GM23248 (cell line): ENCODE measurements at regions not wholly inside any gene's neighbourhood (a gene's known extent, or its start where the extent isn't known, plus 50 kb on each side); places are given as distances from the start of the nearest gene placed in this dataset.

Experiments
- DNase-seq: peaks from one replicate; pipeline ENCODE4 v3.0.0-alpha.2; 2015
- H2AFZ ChIP-seq: fragments of 200-600 bp; sonication (generic); 2 replicates; pipeline ENCODE4 v1.6.1; 2016; ENCODE audit warnings: antibody characterized with exemption
- H3F3A ChIP-seq: fragments of 200-600 bp; sonication (generic); 2 replicates; pipeline ENCODE4 v1.6.1; 2016; ENCODE audit warnings: mild to moderate bottlenecking, antibody characterized with exemption, mixed run types; ENCODE audit not compliant: insufficient read depth
- H3K27ac ChIP-seq: fragments of 200-600 bp; sonication (generic); 2 replicates; pipeline ENCODE4 v1.5.1; 2016; ENCODE audit warnings: mild to moderate bottlenecking
- H3K27me3 ChIP-seq: fragments of 200-600 bp; sonication (generic); replicated peaks from 2 replicates; pipeline ENCODE4 v1.6.1; 2016; ENCODE audit warnings: mild to moderate bottlenecking; ENCODE audit not compliant: insufficient read depth
- H3K36me3 ChIP-seq: fragments of 200-600 bp; sonication (generic); 2 replicates; pipeline ENCODE4 v1.6.1; 2016; ENCODE audit warnings: low read depth, mild to moderate bottlenecking
- H3K4me1 ChIP-seq: fragments of 200-600 bp; sonication (generic); 2 replicates; pipeline ENCODE4 v1.6.1; 2016; ENCODE audit warnings: mild to moderate bottlenecking; ENCODE audit not compliant: insufficient read depth
- H3K4me2 ChIP-seq: fragments of 200-600 bp; sonication (generic); one replicate; pipeline ENCODE4 v1.6.1; 2016; ENCODE audit warnings: mild to moderate bottlenecking; ENCODE audit not compliant: unreplicated experiment
- H3K4me3 ChIP-seq: fragments of 200-600 bp; sonication (generic); 2 replicates; pipeline ENCODE4 v1.5.1; 2016; ENCODE audit warnings: mild to moderate bottlenecking
- H3K79me2 ChIP-seq: fragments of 200-600 bp; sonication (generic); 2 replicates; pipeline ENCODE4 v1.6.1; 2016; ENCODE audit warnings: mild to moderate bottlenecking; ENCODE audit not compliant: insufficient read depth
- H3K9ac ChIP-seq: fragments of 200-600 bp; sonication (generic); 2 replicates; pipeline ENCODE4 v1.6.1; 2016; ENCODE audit warnings: mild to moderate bottlenecking
- H3K9me2 ChIP-seq: fragments of 200-600 bp; sonication (generic); 2 replicates; pipeline ENCODE4 v1.6.1; 2016; ENCODE audit warnings: mixed run types, mild to moderate bottlenecking, moderate library complexity; ENCODE audit not compliant: insufficient read depth
- H3K9me3 ChIP-seq: fragments of 200-600 bp; sonication (generic); one replicate; pipeline ENCODE4 v1.6.1; 2017; ENCODE audit warnings: low read depth
- H4K20me1 ChIP-seq: fragments of 200-600 bp; sonication (generic); 2 replicates; pipeline ENCODE4 v1.6.0; 2016; ENCODE audit not compliant: insufficient read depth
- EZH2 ChIP-seq: fragments of 200-600 bp; sonication (generic); IDR thresholded peaks from 2 replicates; pipeline ENCODE4 v1.6.1; 2018; ENCODE audit warnings: antibody characterized with exemption, mild to moderate bottlenecking; ENCODE audit not compliant: insufficient read depth, poor library complexity, severe bottlenecking
- EZH2phosphoT487 ChIP-seq: fragments of 200-600 bp; sonication (generic); IDR thresholded peaks from 2 replicates; pipeline ENCODE4 v1.6.1; 2018; ENCODE audit warnings: antibody characterized with exemption, moderate library complexity, mild to moderate bottlenecking, low read depth; ENCODE audit not compliant: insufficient read depth
- WGBS, 2 experiments: methylation state at CpG; one replicate each; pipeline ENCODE4 v1.1.6; 2015 to 2017; ENCODE audit warnings: low lambda C conversion rate in 2 of 2, low coverage in 1 of 2; ENCODE audit errors: missing lambda C conversion rate in 2 of 2; 5-methylcytosine and 5-hydroxymethylcytosine counted together
- in situ Hi-C: fragments of 300-500 bp; cut with MboI; formaldehyde crosslinking; loops from 2 replicates; pipeline ENCODE4 v1.15.0; 2020

- H4K20me1 ChIP-seq = no peaks in the 10 kb centered on the region
- H3K36me3 ChIP-seq = no peaks in the 10 kb centered on the region
- no peak overlapping the region for H2AFZ ChIP-seq
- in situ Hi-C loops = no loop called here
- H3K27ac ChIP-seq = no peak overlapping the region
- H3K9me2 ChIP-seq = no peaks in the 10 kb centered on the region
- no peaks in the 10 kb centered on the region for H3K9me3 ChIP-seq
- DNase-seq = no peak
- no peak for TF ChIP-seq EZH2
- no peak overlapping the region for H3K9ac ChIP-seq
- H3K4me2 ChIP-seq = no peak overlapping the region
- H3K4me3 ChIP-seq = no peak overlapping the region
- no peaks in the 10 kb centered on the region; the same call in none of the 2 replicates for H3K27me3 ChIP-seq
- no peaks in the 10 kb centered on the region for H3K4me1 ChIP-seq
- H3F3A ChIP-seq = no peaks in the 10 kb centered on the region
- WGBS, 2 experiments = 45 to 49% methylated on average over 10 of the region's 10 CpGs
- no peaks in the 10 kb centered on the region for H3K79me2 ChIP-seq
These were observed 144.1 kb upstream of the IGSF21 start for GRCh38 chr1:17963513-17963912.

GRCh38 chr1:17965515-17966100, 142.0 kb upstream of the IGSF21 start:
- TF ChIP-seq EZH2 = no peak
- no peak for TF ChIP-seq EZH2phosphoT487
- no peaks in the 10 kb centered on the region for H3K36me3 ChIP-seq
- no peaks in the 10 kb centered on the region; the same call in 1 of the 2 replicates for H3K27me3 ChIP-seq
- H3K4me3 ChIP-seq = no peak overlapping the region
- H3K9me3 ChIP-seq = no peaks in the 10 kb centered on the region
- WGBS, 2 experiments = 41 to 44% methylated on average over 5 of the region's 5 CpGs
- H3K9me2 ChIP-seq = no peaks in the 10 kb centered on the region
- no peak overlapping the region for H2AFZ ChIP-seq
- no peaks in the 10 kb centered on the region for H3K79me2 ChIP-seq
- no peak overlapping the region for H3K27ac ChIP-seq
- no peaks in the 10 kb centered on the region for H3F3A ChIP-seq
- no peak overlapping the region for H3K9ac ChIP-seq
- H3K4me1 ChIP-seq = no peaks in the 10 kb centered on the region
- no peak for DNase-seq
- no peak overlapping the region for H3K4me2 ChIP-seq
- in situ Hi-C loops = no loop called here
- no peaks in the 10 kb centered on the region for H4K20me1 ChIP-seq

- Histone ChIP-seq H3F3A (no peaks in the 10 kb centered on the region), H3K27ac (no peak overlapping the region), H3K9ac (no peak overlapping the region), H3K79me2 (no peaks in the 10 kb centered on the region), H3K4me2 (no peak overlapping the region), H3K27me3 (no peaks in the 10 kb centered on the region; the same call in 1 of the 2 replicates), H3K4me1 (no peaks in the 10 kb centered on the region), H3K4me3 (no peak overlapping the region), H3K36me3 (no peaks in the 10 kb centered on the region), H3K9me2 (no peaks in the 10 kb centered on the region), H4K20me1 (no peaks in the 10 kb centered on the region), H3K9me3 (no peaks in the 10 kb centered on the region), H2AFZ (no peak overlapping the region)
- 13 to 22% methylated on average over 6 to 7 of the region's 7 CpGs for WGBS, 2 experiments
- TF ChIP-seq EZH2phosphoT487 = no peak
- TF ChIP-seq EZH2 = no peak
- in situ Hi-C loops = no loop called here
- DNase-seq = peak; percentile 6
These were observed 141.3 kb upstream of the IGSF21 start for GRCh38 chr1:17966341-17966740.

GRCh38 chr1:17967623-17968255, 139.9 kb upstream of the IGSF21 start:
- H3K9ac ChIP-seq = no peak overlapping the region
- no peaks in the 10 kb centered on the region for H3K9me2 ChIP-seq
- no peaks in the 10 kb centered on the region for H4K20me1 ChIP-seq
- no peak overlapping the region for H3K4me3 ChIP-seq
- no peak overlapping the region for H3K27ac ChIP-seq
- no peaks in the 10 kb centered on the region for H3K79me2 ChIP-seq
- TF ChIP-seq EZH2 (no peak), EZH2phosphoT487 (no peak)
- no peaks in the 10 kb centered on the region for H3K4me1 ChIP-seq
- no peak overlapping the region for H2AFZ ChIP-seq
- no peak for DNase-seq
- no peaks in the 10 kb centered on the region for H3F3A ChIP-seq
- H3K4me2 ChIP-seq = no peak overlapping the region
- in situ Hi-C loops = no loop called here
- WGBS, 2 experiments = 33 to 47% methylated on average over 2 of the region's 2 CpGs
- H3K9me3 ChIP-seq = no peaks in the 10 kb centered on the region
- H3K27me3 ChIP-seq = no peaks in the 10 kb centered on the region; the same call in 1 of the 2 replicates
- no peaks in the 10 kb centered on the region for H3K36me3 ChIP-seq
